ENCODE measurements at regions not wholly inside any gene's neighbourhood (a gene's known extent, or its start where the extent isn't known, plus 50 kb on each side); places are given as distances from the start of the nearest gene placed in this dataset.

- in situ Hi-C loops (cut with MboI; ENCODE audit: low sequenced_read_pairs, unreplicated experiment) = no loop called here
- TF ChIP-seq CTCF (IDR thresholded peaks at IDR 0.05; ENCODE audit: borderline replicate concordance, control extremely low read depth, extremely low read depth, insufficient read depth, missing control alignments) = no peak
- no peak for DNase-seq (ENCODE audit: low spot score)
Observed at GRCh38 chr5:7978114-7978513, 109.2 kb downstream of the MTRR start.

- in situ Hi-C loops (cut with MboI; ENCODE audit: low sequenced_read_pairs, unreplicated experiment) = no loop called here
- no peak for TF ChIP-seq CTCF (IDR thresholded peaks at IDR 0.05; ENCODE audit: borderline replicate concordance, control extremely low read depth, extremely low read depth, insufficient read depth, missing control alignments)
- DNase-seq (ENCODE audit: low spot score) = no peak
Observed at GRCh38 chr5:7978991-7979390, 110.0 kb downstream of the MTRR start.

DNA sequence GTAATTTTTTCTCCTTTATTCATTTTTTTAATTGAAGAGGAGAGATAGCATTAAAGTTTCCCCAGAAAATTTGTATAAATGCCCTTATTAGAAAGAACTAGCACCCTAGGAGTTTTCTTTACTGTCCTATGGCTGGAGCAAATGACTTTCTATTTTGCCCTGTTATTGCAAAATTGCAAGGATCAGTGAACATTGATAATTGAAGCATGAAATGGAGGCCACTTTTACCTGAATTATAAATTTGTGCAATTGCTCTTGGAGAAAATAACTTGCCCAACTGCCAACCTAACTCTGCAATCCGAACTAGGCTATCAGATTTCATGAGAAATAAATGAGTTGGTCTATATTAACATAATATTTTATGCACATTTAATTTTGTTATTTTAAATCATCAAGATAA is 111.9 kb downstream of the MTRR start:
- in situ Hi-C loops (cut with MboI; ENCODE audit: low sequenced_read_pairs, unreplicated experiment) = no loop called here
- no peak for TF ChIP-seq CTCF (IDR thresholded peaks at IDR 0.05; ENCODE audit: borderline replicate concordance, control extremely low read depth, extremely low read depth, insufficient read depth, missing control alignments)

GRCh38 chr5:7983433-7983832 is 114.5 kb downstream of the MTRR start:
- in situ Hi-C loops (cut with MboI; ENCODE audit: low sequenced_read_pairs, unreplicated experiment) = no loop called here
- DNase-seq (ENCODE audit: low spot score) = no peak
- no peak for TF ChIP-seq CTCF (IDR thresholded peaks at IDR 0.05; ENCODE audit: borderline replicate concordance, control extremely low read depth, extremely low read depth, insufficient read depth, missing control alignments)

More for the DNA sequence above, 111.9 kb downstream of the MTRR start:
- no peak for DNase-seq (ENCODE audit: low spot score)

DNA sequence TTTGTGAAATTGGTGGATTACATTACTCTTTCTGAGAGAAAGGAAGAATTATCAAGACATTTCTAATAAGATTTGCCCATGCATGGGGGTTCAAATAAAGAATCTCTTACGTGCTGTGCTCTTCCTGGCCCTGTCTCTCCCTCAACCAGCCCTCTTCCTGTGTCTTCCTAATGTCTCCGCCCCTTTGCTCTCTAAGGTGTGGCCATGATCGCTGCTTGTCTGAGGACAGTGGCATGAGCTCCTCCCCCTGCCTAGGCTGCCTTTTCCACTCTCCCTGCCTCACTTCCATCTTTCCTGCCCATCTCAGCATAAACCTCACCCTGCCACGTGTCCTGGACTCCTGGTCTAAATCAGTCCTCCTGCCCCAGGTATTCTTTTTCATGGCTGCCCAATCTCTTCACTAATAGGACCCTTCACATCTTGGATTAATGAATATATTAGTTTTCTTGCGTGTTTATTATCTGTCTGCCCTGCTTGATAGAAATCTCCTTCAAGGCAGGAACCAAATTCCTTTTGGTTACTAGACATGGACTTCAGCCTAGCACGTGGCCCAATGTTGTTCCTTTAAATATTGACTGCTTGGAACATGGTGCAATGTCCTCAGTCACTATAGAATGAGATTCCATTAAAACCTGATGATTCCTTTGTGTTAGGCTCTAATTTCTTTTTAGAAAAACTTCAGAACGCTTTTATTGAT is 122.3 kb downstream of the MTRR start:
- in situ Hi-C loops (cut with MboI; ENCODE audit: low sequenced_read_pairs, unreplicated experiment) = no loop called here
- no peak for DNase-seq (ENCODE audit: low spot score)
- no peak for TF ChIP-seq CTCF (IDR thresholded peaks at IDR 0.05; ENCODE audit: borderline replicate concordance, control extremely low read depth, extremely low read depth, insufficient read depth, missing control alignments)

DNA sequence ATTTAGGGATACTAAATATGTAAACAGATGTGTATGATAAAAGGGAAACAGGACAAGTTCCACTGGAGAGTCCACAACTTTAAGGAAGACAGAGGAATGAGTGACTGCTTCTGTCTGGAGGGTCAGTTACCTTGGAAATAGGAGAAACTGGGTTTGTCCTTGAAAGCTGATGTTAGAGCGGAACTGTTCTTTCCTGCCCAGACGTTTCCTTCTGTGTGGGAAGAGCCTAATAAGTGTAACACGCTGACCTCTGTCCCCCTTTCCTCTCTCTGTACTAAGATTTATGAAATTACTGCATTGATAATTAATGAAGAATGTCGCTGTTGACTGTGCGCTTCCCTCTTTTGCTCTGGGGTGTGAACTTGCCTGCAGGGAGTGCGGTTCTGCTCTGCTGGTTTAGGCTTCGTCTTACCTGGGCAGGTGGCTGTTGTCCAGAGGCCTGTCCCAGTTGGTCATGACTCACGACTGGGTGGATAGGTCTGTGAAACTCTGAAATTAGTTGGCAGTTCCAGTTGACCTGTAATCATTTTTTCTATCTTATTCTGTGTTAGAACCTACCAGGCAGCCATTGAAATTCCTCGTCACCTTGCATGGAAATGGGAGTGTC is 126.8 kb downstream of the MTRR start:
- no peak for DNase-seq (ENCODE audit: low spot score)
- in situ Hi-C loops (cut with MboI; ENCODE audit: low sequenced_read_pairs, unreplicated experiment) = no loop called here
- TF ChIP-seq CTCF (IDR thresholded peaks at IDR 0.05; ENCODE audit: borderline replicate concordance, control extremely low read depth, extremely low read depth, insufficient read depth, missing control alignments) = no peak
